HCT116 (cell line): ENCODE measurements at regions not wholly inside any gene's neighbourhood (a gene's known extent, or its start where the extent isn't known, plus 50 kb on each side); places are given as distances from the start of the nearest gene placed in this dataset.

ENCODE experiments used
- ATAC-seq: fragments of 200-7000 bp; cut with Tn5 transposase; 2 replicates; pipeline ENCODE4 v1.9.1; 2020; ENCODE audit warnings: mild to moderate bottlenecking, moderate library complexity
- BruUV-seq: library from RNA; stranded (reverse); fragments of 400-500 nt; replicated peaks from 2 replicates; lab custom pipeline; 2021; lab: Mats Ljungman, UMichigan
- CTCF ChIA-PET: fragments of 300-600 bp; sonication (Branson Sonifier 250); formaldehyde crosslinking; loops from one replicate; lab custom pipeline; 2021; ENCODE audit warnings: antibody characterized with exemption; lab: Charles Lee
- POLR2A ChIA-PET: fragments of 300-600, 350-600 bp; sonication (Branson Sonifier 250); formaldehyde crosslinking; loops from one replicate; lab custom pipeline; 2021; ENCODE audit warnings: antibody characterized with exemption; lab: Charles Lee
- RAD21 ChIA-PET, 2 experiments: fragments of 300-600 bp; sonication (Branson Sonifier 250); formaldehyde crosslinking; loops; one replicate each; lab custom pipeline; 2023; ENCODE audit warnings: low total read pairs in 2 of 2; ENCODE audit not compliant: uncharacterized antibody in 2 of 2, unreplicated experiment in 2 of 2, low non-redundant PET in 1 of 2; lab: Charles Lee
- DNase-seq: peaks from one replicate; pipeline ENCODE4 v3.0.0-alpha.2; 2010; ENCODE audit warnings: low read depth, low spot score
- H2AFZ ChIP-seq: fragments of 200-600 bp; shearing (Covaris generic), sonication (generic); 2 replicates; pipeline ENCODE4 v1.6.1; 2017; ENCODE audit warnings: low read depth, mixed run types, mixed read lengths, antibody characterized with exemption, low read length; ENCODE audit not compliant: poor library complexity, severe bottlenecking
- H3K27ac ChIP-seq: 2 replicates; pipeline ENCODE4 v1.5.1; 2012; ENCODE audit warnings: low read depth, low read length
- H3K27me3 ChIP-seq: fragments of 200-600 bp; sonication (generic); 2 replicates; pipeline ENCODE4 v1.6.1; 2016; ENCODE audit warnings: mixed run types, low read length, mixed read lengths; ENCODE audit not compliant: insufficient read depth
- H3K36me3 ChIP-seq, 2 experiments: fragments of 200-500 bp in 1 of 2; fragments of 200-600 bp in 1 of 2; sonication (Bioruptor generic) in 1 of 2; sonication (generic) in 1 of 2; 2 replicates each; pipeline versions ENCODE4 v1.5.1 to v1.6.1; 2014 to 2016; ENCODE audit warnings: low read length in 2 of 2, inconsistent platforms in 1 of 2, mixed read lengths in 1 of 2, mixed run types in 1 of 2; ENCODE audit not compliant: insufficient read depth in 2 of 2, control insufficient read depth in 1 of 2
- H3K4me1 ChIP-seq, 2 experiments: fragments of 200-600 bp in 1 of 2; sonication (generic) in 1 of 2; 2 replicates each; pipeline versions ENCODE4 v1.5.1 to v1.6.1; 2012 to 2017; ENCODE audit warnings: low read length in 2 of 2, inconsistent platforms in 1 of 2, mild to moderate bottlenecking in 1 of 2, mixed read lengths in 1 of 2, mixed run types in 1 of 2, moderate library complexity in 1 of 2; ENCODE audit not compliant: insufficient read depth in 2 of 2, control insufficient read depth in 1 of 2
- H3K4me2 ChIP-seq: fragments of 200-600 bp; sonication (generic); 2 replicates; pipeline ENCODE4 v1.6.1; 2017; ENCODE audit warnings: mixed run types, low read length, mixed read lengths
- H3K4me3 ChIP-seq, 2 experiments: fragments of 200-600 bp in 1 of 2; sonication (generic) in 1 of 2; replicated peaks in 1 of 2; 2 replicates each; pipeline ENCODE4 v1.5.1; 2011 to 2016; ENCODE audit warnings: low read length in 2 of 2, control low read depth in 1 of 2, low read depth in 1 of 2, mild to moderate bottlenecking in 1 of 2, mixed read lengths in 1 of 2, mixed run types in 1 of 2
- H3K79me2 ChIP-seq: fragments of 200-600 bp; sonication (generic); 2 replicates; pipeline ENCODE4 v1.6.1; 2017; ENCODE audit warnings: mild to moderate bottlenecking, mixed run types, low read length, moderate library complexity, mixed read lengths; ENCODE audit not compliant: insufficient read depth
- H3K9ac ChIP-seq: fragments of 200-600 bp; sonication (generic); 2 replicates; pipeline ENCODE4 v1.6.1; 2016; ENCODE audit warnings: low read length, mixed read lengths
- H3K9me2 ChIP-seq: fragments of 200-600 bp; sonication (generic), shearing (Covaris generic); 2 replicates; pipeline ENCODE4 v1.6.1; 2017; ENCODE audit warnings: mixed run types, mild to moderate bottlenecking, moderate library complexity; ENCODE audit not compliant: insufficient read depth
- H3K9me3 ChIP-seq, 2 experiments: fragments of 200-500 bp in 1 of 2; fragments of 200-600 bp in 1 of 2; sonication (Bioruptor generic) in 1 of 2; sonication (generic) in 1 of 2; 2 replicates each; pipeline ENCODE4 v1.6.1; 2014 to 2017; ENCODE audit warnings: low read length in 2 of 2, mixed read lengths in 2 of 2, inconsistent platforms in 1 of 2, low read depth in 1 of 2, mild to moderate bottlenecking in 1 of 2, mixed run types in 1 of 2, moderate library complexity in 1 of 2; ENCODE audit not compliant: control insufficient read depth in 1 of 2, insufficient read depth in 1 of 2
- H4K20me1 ChIP-seq: fragments of 200-600 bp; sonication (generic), shearing (Covaris generic); 2 replicates; pipeline ENCODE4 v1.6.1; 2017; ENCODE audit warnings: mixed run types, mild to moderate bottlenecking, moderate library complexity; ENCODE audit not compliant: insufficient read depth
- ATF3 ChIP-seq: IDR thresholded peaks from 2 replicates; pipeline ENCODE4 v1.6.1; 2012
- CBX3 ChIP-seq: IDR thresholded peaks from 2 replicates; pipeline ENCODE4 v1.6.1; 2012; ENCODE audit warnings: low read depth
- CEBPB ChIP-seq: IDR thresholded peaks from 2 replicates; pipeline ENCODE4 v1.6.1; 2012; ENCODE audit warnings: low read depth
- ELF1 ChIP-seq: IDR thresholded peaks from 2 replicates; pipeline ENCODE4 v1.6.1; 2012; ENCODE audit warnings: low read depth, borderline replicate concordance
- EZH2phosphoT487 ChIP-seq: fragments of 200-600 bp; IDR thresholded peaks from 2 replicates; pipeline ENCODE4 v1.6.1; 2018; ENCODE audit warnings: antibody characterized with exemption, borderline replicate concordance
- JUND ChIP-seq: IDR thresholded peaks from 2 replicates; pipeline ENCODE4 v1.6.1; 2012
- POLR2A ChIP-seq: IDR thresholded peaks from 2 replicates; pipeline ENCODE4 v1.7.0; 2011; ENCODE audit warnings: borderline replicate concordance; ENCODE audit not compliant: insufficient read depth, insufficient read length; ENCODE audit errors: extremely low read depth
- REST ChIP-seq: IDR thresholded peaks from 2 replicates; pipeline ENCODE4 v1.6.1; 2012; ENCODE audit warnings: low read depth
- YY1 ChIP-seq: IDR thresholded peaks from 2 replicates; pipeline ENCODE4 v1.6.1; 2011; ENCODE audit warnings: low read length, low read depth, moderate library complexity, mild to moderate bottlenecking; ENCODE audit not compliant: insufficient replicate concordance; ENCODE audit errors: extremely low read depth
- intact Hi-C: fragments of 100-400 bp; cut with micrococcal nuclease; formaldehyde crosslinking; loops from 2 replicates; pipeline ENCODE4 v1.10.0; 2022

DNA sequence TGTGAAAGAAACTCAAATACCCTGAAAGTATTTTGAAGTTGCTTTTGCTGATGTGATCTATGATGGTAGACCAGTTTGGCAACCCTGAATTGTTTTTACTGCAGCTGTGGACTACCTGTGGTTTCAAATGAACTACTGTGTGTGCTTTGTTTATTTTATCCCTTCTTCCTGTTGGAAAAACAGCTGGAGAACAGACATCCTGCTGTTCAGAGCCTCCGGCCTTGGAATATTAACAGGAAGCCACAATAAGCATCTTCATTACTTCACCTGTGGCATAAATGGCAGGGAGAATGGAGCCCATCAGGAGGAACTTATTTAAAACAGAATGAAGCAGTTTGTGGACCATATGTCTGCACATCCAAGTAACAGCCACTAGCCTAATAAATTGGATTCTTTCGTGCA lies 104.8 kb downstream of the DUSP6 start:
- no peaks in the 10 kb centered on the region for H3K9me2 ChIP-seq
- H3K27me3 ChIP-seq = no peaks in the 10 kb centered on the region
- DNase-seq (peak; percentile 10), ATAC-seq (no peak; the same call in 1 of the 2 replicates)
- no peak overlapping the region for H2AFZ ChIP-seq
- POLR2A ChIA-PET = no interaction called here
- H3K4me2 ChIP-seq = no peak overlapping the region
- RAD21 ChIA-PET = no interaction called here
- H3K4me3 ChIP-seq = no peak overlapping the region
- BruUV-seq = no TSS peak
- TF ChIP-seq CBX3 (0 out of 2 replicates have a peak, but pooled peaks have one; percentile 27), REST (no peak)
- H3K4me1 ChIP-seq = peaks cover 3 to 7% of the 10 kb centered on the region in 2 experiments; a peak in 2 of 4 replicates
- H3K9ac ChIP-seq = no peak overlapping the region
- H3K9me3 ChIP-seq = no peaks in the 10 kb centered on the region
- CTCF ChIA-PET = no interaction called here
- H3K27ac ChIP-seq = no peak overlapping the region
- intact Hi-C loops = no loop called here
- H3K36me3 ChIP-seq = no peaks in the 10 kb centered on the region
- no peaks in the 10 kb centered on the region for H4K20me1 ChIP-seq
- H3K79me2 ChIP-seq = no peaks in the 10 kb centered on the region

- no peaks in the 10 kb centered on the region for H3K9me3 ChIP-seq
- H4K20me1 ChIP-seq = no peaks in the 10 kb centered on the region
- H3K9me2 ChIP-seq = no peaks in the 10 kb centered on the region
- no peak overlapping the region for H3K27ac ChIP-seq
- intact Hi-C loops = no loop called here
- no TSS peak for BruUV-seq
- no peak overlapping the region for H3K4me3 ChIP-seq
- no peaks in the 10 kb centered on the region for H3K27me3 ChIP-seq
- H2AFZ ChIP-seq = no peak overlapping the region
- RAD21 ChIA-PET = no interaction called here
- H3K4me1 ChIP-seq = peaks cover 3 to 7% of the 10 kb centered on the region in 2 experiments; a peak in 2 of 4 replicates
- H3K9ac ChIP-seq = no peak overlapping the region
- no peaks in the 10 kb centered on the region for H3K79me2 ChIP-seq
- DNase-seq (no peak), ATAC-seq (no peak)
- no peak overlapping the region for H3K4me2 ChIP-seq
- CTCF ChIA-PET = no interaction called here
- POLR2A ChIA-PET = no interaction called here
- H3K36me3 ChIP-seq = no peaks in the 10 kb centered on the region
- TF ChIP-seq YY1 (no peak), EZH2phosphoT487 (no peak), CEBPB (no peak), JUND (no peak), REST (no peak), POLR2A (no peak), ATF3 (no peak), ELF1 (no peak)
Measured at GRCh38 chr12:89245090-89245489, 107.2 kb downstream of the DUSP6 start.
